AG04450 (cell line): ENCODE measurements at regions not wholly inside any gene's neighbourhood (a gene's known extent, or its start where the extent isn't known, plus 50 kb on each side); places are given as distances from the start of the nearest gene placed in this dataset.

Experiments
- CTCF ChIA-PET: fragments of 300-600, 350-600 bp; formaldehyde crosslinking; extraction: SDS; loops from one replicate; lab custom pipeline; 2022; ENCODE audit warnings: antibody characterized with exemption, inconsistent platforms; lab: Charles Lee
- POLR2A ChIA-PET: fragments of 350-600 bp; formaldehyde crosslinking; extraction: SDS; loops from one replicate; lab custom pipeline; 2021; ENCODE audit warnings: antibody characterized with exemption, inconsistent platforms; lab: Yijun Ruan, JAX
- DNase-seq: peaks from one replicate; pipeline ENCODE4 v3.0.0-alpha.2; 2011; ENCODE audit warnings: low read depth, low spot score
- H3K27ac ChIP-seq: one replicate; pipeline ENCODE4 v1.5.1; 2012; ENCODE audit warnings: low read depth, low read length, control low read depth
- H3K27me3 ChIP-seq: one replicate; pipeline ENCODE4 v1.6.0; 2012; ENCODE audit warnings: low read length; ENCODE audit not compliant: control insufficient read depth, insufficient read depth
- H3K4me3 ChIP-seq: 2 replicates; pipeline ENCODE4 v1.5.1; 2011; ENCODE audit warnings: mild to moderate bottlenecking, low read depth, low read length, control low read depth
- H3K9me3 ChIP-seq: 2 replicates; pipeline ENCODE4 v1.5.1; 2012; ENCODE audit warnings: low read length; ENCODE audit not compliant: control insufficient read depth, insufficient read depth
- TF ChIP-seq, protein P1 (sequence below): IDR thresholded peaks from 2 replicates; pipeline ENCODE4 v1.5.1; 2011; ENCODE audit warnings: low read depth, low read length, control low read depth, inconsistent platforms

GRCh38 chr22:47736186-47737034 lies 974.0 kb downstream of the TBC1D22A start:
- TF ChIP-seq, protein P1, sequence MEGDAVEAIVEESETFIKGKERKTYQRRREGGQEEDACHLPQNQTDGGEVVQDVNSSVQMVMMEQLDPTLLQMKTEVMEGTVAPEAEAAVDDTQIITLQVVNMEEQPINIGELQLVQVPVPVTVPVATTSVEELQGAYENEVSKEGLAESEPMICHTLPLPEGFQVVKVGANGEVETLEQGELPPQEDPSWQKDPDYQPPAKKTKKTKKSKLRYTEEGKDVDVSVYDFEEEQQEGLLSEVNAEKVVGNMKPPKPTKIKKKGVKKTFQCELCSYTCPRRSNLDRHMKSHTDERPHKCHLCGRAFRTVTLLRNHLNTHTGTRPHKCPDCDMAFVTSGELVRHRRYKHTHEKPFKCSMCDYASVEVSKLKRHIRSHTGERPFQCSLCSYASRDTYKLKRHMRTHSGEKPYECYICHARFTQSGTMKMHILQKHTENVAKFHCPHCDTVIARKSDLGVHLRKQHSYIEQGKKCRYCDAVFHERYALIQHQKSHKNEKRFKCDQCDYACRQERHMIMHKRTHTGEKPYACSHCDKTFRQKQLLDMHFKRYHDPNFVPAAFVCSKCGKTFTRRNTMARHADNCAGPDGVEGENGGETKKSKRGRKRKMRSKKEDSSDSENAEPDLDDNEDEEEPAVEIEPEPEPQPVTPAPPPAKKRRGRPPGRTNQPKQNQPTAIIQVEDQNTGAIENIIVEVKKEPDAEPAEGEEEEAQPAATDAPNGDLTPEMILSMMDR = no peak
- DNase-seq = no peak
- Histone ChIP-seq H3K9me3 (peaks cover 69% of the 10 kb centered on the region), H3K4me3 (no peak overlapping the region), H3K27ac (no peak overlapping the region), H3K27me3 (no peaks in the 10 kb centered on the region)
- CTCF ChIA-PET = no interaction called here
- POLR2A ChIA-PET = no interaction called here

- no peak overlapping the region for H3K4me3 ChIP-seq
- TF ChIP-seq, protein P1 = no peak
- no peaks in the 10 kb centered on the region for H3K27me3 ChIP-seq
- CTCF ChIA-PET = no interaction called here
- peaks cover 52% of the 10 kb centered on the region for H3K9me3 ChIP-seq
- POLR2A ChIA-PET = no interaction called here
- H3K27ac ChIP-seq = no peak overlapping the region
- DNase-seq = no peak
Measured at GRCh38 chr22:47734511-47734910, 972.1 kb downstream of the TBC1D22A start.

- ChIA-PET POLR2A (no interaction called here), CTCF (no interaction called here)
- TF ChIP-seq, protein P1 = no peak
- Histone ChIP-seq H3K9me3 (peaks cover 22% of the 10 kb centered on the region), H3K27me3 (no peaks in the 10 kb centered on the region), H3K4me3 (no peak overlapping the region), H3K27ac (no peak overlapping the region)
- no peak for DNase-seq
Measured at GRCh38 chr22:47727641-47728040, 965.2 kb downstream of the TBC1D22A start.

DNA sequence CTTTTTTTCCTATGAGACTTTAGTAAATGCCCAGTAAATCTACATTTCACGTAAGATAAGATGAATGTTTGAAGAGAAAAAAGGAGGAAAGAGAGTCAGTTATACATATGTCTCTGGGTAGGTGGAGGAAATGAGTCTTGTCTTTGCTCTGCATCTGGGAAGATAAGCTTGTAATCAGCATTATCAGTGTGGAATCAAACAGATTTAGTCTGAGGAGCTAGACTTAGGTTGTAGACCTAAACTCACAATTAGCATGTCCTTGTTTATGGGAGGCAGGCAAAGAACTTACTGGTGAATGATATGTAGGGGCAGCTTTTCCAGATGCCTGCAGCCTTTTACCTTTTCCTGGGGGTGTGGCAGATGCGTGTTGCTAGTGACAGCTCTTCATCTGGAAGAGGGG lies 962.3 kb downstream of the TBC1D22A start:
- TF ChIP-seq, protein P1 = no peak
- ChIA-PET POLR2A (no interaction called here), CTCF (no interaction called here)
- Histone ChIP-seq H3K9me3 (peaks cover 20% of the 10 kb centered on the region), H3K27ac (no peak overlapping the region), H3K4me3 (no peak overlapping the region), H3K27me3 (no peaks in the 10 kb centered on the region)
- DNase-seq = no peak

GRCh38 chr22:47724030-47724429 lies 961.6 kb downstream of the TBC1D22A start:
- DNase-seq = no peak
- TF ChIP-seq, protein P1 = no peak
- Histone ChIP-seq H3K4me3 (no peak overlapping the region), H3K27ac (no peak overlapping the region), H3K27me3 (no peaks in the 10 kb centered on the region), H3K9me3 (peaks cover 26% of the 10 kb centered on the region)
- ChIA-PET CTCF (no interaction called here), POLR2A (no interaction called here)
